ENCODE measurements at regions not wholly inside any gene's neighbourhood (a gene's known extent, or its start where the extent isn't known, plus 50 kb on each side); places are given as distances from the start of the nearest gene placed in this dataset.

DNA sequence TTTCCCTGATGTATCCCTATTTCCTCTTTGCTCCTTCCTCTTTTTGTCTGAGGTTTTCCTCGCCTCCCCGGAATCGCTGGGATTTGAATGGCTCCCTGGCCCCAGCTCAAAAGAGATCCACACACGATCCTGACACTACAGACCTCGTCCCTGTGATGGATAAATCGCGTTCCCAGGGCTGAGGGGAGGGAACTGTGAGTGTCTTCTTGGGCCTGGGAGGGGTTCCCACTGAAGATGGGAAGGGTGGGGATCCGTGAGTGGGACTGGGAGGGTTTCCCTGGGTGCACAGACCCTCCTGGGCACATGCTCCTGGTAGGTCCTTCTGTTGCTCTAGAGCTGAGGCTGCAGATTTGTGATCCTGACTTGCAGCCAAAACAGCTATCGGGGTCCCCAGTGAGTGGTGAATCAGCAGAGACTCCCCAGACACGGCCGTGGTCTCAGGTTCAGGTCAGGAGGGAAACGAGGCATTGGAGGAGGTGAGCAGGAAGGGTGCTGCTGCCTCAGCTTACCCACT lies 591.0 kb downstream of the PTPRU start:
- TF ChIP-seq, protein P1, sequence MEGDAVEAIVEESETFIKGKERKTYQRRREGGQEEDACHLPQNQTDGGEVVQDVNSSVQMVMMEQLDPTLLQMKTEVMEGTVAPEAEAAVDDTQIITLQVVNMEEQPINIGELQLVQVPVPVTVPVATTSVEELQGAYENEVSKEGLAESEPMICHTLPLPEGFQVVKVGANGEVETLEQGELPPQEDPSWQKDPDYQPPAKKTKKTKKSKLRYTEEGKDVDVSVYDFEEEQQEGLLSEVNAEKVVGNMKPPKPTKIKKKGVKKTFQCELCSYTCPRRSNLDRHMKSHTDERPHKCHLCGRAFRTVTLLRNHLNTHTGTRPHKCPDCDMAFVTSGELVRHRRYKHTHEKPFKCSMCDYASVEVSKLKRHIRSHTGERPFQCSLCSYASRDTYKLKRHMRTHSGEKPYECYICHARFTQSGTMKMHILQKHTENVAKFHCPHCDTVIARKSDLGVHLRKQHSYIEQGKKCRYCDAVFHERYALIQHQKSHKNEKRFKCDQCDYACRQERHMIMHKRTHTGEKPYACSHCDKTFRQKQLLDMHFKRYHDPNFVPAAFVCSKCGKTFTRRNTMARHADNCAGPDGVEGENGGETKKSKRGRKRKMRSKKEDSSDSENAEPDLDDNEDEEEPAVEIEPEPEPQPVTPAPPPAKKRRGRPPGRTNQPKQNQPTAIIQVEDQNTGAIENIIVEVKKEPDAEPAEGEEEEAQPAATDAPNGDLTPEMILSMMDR (IDR thresholded peaks at IDR 0.05; ENCODE audit: poor library complexity, severe bottlenecking) = no peak
- no peak for TF ChIP-seq TAF1 (IDR thresholded peaks at IDR 0.05; ENCODE audit: low read depth)

Measured in neural cell (in vitro differentiated cells).